ENCODE measurements at regions not wholly inside any gene's neighbourhood (a gene's known extent, or its start where the extent isn't known, plus 50 kb on each side); places are given as distances from the start of the nearest gene placed in this dataset.

DNA sequence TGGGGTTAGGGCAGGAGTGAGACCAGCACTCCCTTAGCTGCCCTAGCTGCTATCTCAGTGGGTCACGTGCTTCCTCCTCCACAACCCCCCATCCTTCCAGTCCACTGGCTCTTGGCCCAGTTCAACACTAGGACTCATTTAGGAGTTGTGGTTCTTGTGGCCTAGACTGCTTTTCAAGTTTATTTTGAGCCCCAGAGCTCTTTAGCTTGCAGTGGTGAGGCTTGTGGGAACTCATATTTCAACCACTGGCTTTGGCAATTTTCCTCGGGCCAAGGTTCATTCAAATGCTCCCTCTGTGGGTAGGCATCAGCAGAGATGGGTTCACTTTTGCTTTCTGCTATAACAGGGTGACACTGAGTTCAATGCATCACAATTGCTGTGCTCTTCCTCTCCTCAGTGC is 436.2 kb upstream of the SLITRK5 start:
- no peak overlapping the region for H3K4me3 Mint-ChIP-seq
- DNase-seq = no peak

More for the DNA sequence above, 436.2 kb upstream of the SLITRK5 start:
- H3K36me3 Mint-ChIP-seq (ENCODE audit: insufficient read depth in 1 of 3, low read depth in 3 of 3) = peaks cover 0 to 5% (median 1%) of the 10 kb centered on the region in 3 experiments; a peak in 3 of 7 replicates
- no peak overlapping the region for H2BK120ac ChIP-seq (ENCODE audit: low read depth, low read length, poor library complexity, severe bottlenecking)
- H3K4ac ChIP-seq (ENCODE audit: low read depth, low read length) = no peak overlapping the region
- no peak overlapping the region for H2AFZ ChIP-seq (ENCODE audit: low read length)
- H3K27me3 ChIP-seq (ENCODE audit: insufficient read depth, low read length) = no peaks in the 10 kb centered on the region
- no peaks in the 10 kb centered on the region for H3K79me1 ChIP-seq (ENCODE audit: insufficient read depth, low read depth, low read length, poor library complexity, severe bottlenecking)
- H3K14ac ChIP-seq (ENCODE audit: insufficient read depth, low read length) = no peak overlapping the region
- H4K5ac ChIP-seq (ENCODE audit: insufficient read length, low read depth, low read length) = no peak overlapping the region
- H2BK5ac ChIP-seq (ENCODE audit: insufficient read length, low read length) = no peak overlapping the region
- WGBS (ENCODE audit: extremely low coverage, insufficient read length, low lambda C conversion rate) = no CpG with 5 or more reads among the region's 2 CpGs
- no peak overlapping the region for H2BK15ac ChIP-seq (ENCODE audit: low read depth, low read length)
- no peaks in the 10 kb centered on the region for H3K4me1 ChIP-seq (ENCODE audit: insufficient read depth, low read length)
- no peak overlapping the region for H2BK12ac ChIP-seq (ENCODE audit: insufficient read length, low read depth, low read length)
- no peaks in the 10 kb centered on the region for H4K20me1 ChIP-seq (ENCODE audit: control insufficient read depth, insufficient read depth, insufficient read length)
- no peak overlapping the region for H3K56ac ChIP-seq (ENCODE audit: insufficient read length, low read depth, low read length)
- no peaks in the 10 kb centered on the region for H3K79me2 ChIP-seq (ENCODE audit: insufficient read depth, low read length)
- H3K27ac Mint-ChIP-seq = no peak overlapping the region
- no peak overlapping the region for H3T11ph ChIP-seq (ENCODE audit: low read length)
- H3K9ac ChIP-seq (ENCODE audit: extremely low read depth, insufficient read length, low read length) = no peak overlapping the region
- no peak overlapping the region for H4K8ac ChIP-seq (replicated peaks; ENCODE audit: insufficient read length, low read depth, low read length)
- no peaks in the 10 kb centered on the region for H3K23me2 ChIP-seq (ENCODE audit: insufficient read length, low read depth, low read length, poor library complexity, severe bottlenecking)
- peaks cover 4 to 8% of the 10 kb centered on the region in 2 experiments; a peak in 3 of 5 replicates for H3K9me3 Mint-ChIP-seq
- TF ChIP-seq, protein P1, sequence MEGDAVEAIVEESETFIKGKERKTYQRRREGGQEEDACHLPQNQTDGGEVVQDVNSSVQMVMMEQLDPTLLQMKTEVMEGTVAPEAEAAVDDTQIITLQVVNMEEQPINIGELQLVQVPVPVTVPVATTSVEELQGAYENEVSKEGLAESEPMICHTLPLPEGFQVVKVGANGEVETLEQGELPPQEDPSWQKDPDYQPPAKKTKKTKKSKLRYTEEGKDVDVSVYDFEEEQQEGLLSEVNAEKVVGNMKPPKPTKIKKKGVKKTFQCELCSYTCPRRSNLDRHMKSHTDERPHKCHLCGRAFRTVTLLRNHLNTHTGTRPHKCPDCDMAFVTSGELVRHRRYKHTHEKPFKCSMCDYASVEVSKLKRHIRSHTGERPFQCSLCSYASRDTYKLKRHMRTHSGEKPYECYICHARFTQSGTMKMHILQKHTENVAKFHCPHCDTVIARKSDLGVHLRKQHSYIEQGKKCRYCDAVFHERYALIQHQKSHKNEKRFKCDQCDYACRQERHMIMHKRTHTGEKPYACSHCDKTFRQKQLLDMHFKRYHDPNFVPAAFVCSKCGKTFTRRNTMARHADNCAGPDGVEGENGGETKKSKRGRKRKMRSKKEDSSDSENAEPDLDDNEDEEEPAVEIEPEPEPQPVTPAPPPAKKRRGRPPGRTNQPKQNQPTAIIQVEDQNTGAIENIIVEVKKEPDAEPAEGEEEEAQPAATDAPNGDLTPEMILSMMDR (conservative IDR thresholded peaks at IDR 0.05) = no peak
- no peaks in the 10 kb centered on the region for H3K4me1 Mint-ChIP-seq
- no peak overlapping the region for H4K91ac ChIP-seq (ENCODE audit: insufficient read length, low read depth, low read length)
- no peak overlapping the region for H3K27ac ChIP-seq (ENCODE audit: insufficient read length, low read depth, low read length)
- H3K4me2 ChIP-seq (ENCODE audit: insufficient read depth, insufficient read length, low read length) = no peak overlapping the region
- H2BK20ac ChIP-seq (ENCODE audit: low read depth, low read length, poor library complexity, severe bottlenecking) = no peak overlapping the region
- H3K23ac ChIP-seq (ENCODE audit: insufficient read length, low read depth, low read length) = no peak overlapping the region
- H2AK5ac ChIP-seq (ENCODE audit: insufficient read length, low read length) = no peak overlapping the region
- no peaks in the 10 kb centered on the region for H3K27me3 Mint-ChIP-seq (ENCODE audit: low read depth)
- no peak overlapping the region for H3K18ac ChIP-seq (ENCODE audit: insufficient read length, low read depth, low read length)
- H3K9me3 ChIP-seq (ENCODE audit: control insufficient read depth, low read depth, low read length) = no peaks in the 10 kb centered on the region

Measured in H9 (cell line).